WI38 (cell line): ENCODE measurements at regions not wholly inside any gene's neighbourhood (a gene's known extent, or its start where the extent isn't known, plus 50 kb on each side); places are given as distances from the start of the nearest gene placed in this dataset.
"Not testable (repeated sequence)": the region's sequence is repeated elsewhere in the genome, so short reads cannot be mapped to it uniquely, and the experiment has no call there.

Experiments
- H3K4me3 ChIP-seq: 2 replicates; pipeline ENCODE4 v1.5.1; 2011; ENCODE audit warnings: low read depth, mild to moderate bottlenecking, control low read depth, low read length
- CTCF ChIP-seq: IDR thresholded peaks from 2 replicates; pipeline ENCODE4 v1.5.1; 2012; ENCODE audit warnings: low read depth, mild to moderate bottlenecking, control low read depth, low read length

GRCh38 chr1:112818990-112819689 is 104.0 kb upstream of the PPM1J start:
- no peak overlapping the region for H3K4me3 ChIP-seq
- TF ChIP-seq CTCF, result no peak

GRCh38 chr1:112817555-112818373 is 102.6 kb upstream of the PPM1J start:
- no peak overlapping the region for H3K4me3 ChIP-seq
- no peak for TF ChIP-seq CTCF

GRCh38 chr1:112815376-112815775 is 100.2 kb upstream of the PPM1J start:
- no peak for TF ChIP-seq CTCF
- H3K4me3 ChIP-seq, result no peak overlapping the region

GRCh38 chr1:112814645-112815044 is 99.5 kb upstream of the PPM1J start:
- not testable (repeated sequence) for H3K4me3 ChIP-seq

- peak; percentile 88 for TF ChIP-seq CTCF
- no peak overlapping the region for H3K4me3 ChIP-seq
Observed at GRCh38 chr1:112808861-112809684, 93.9 kb upstream of the PPM1J start.

GRCh38 chr1:112807999-112808398 is 92.9 kb upstream of the PPM1J start:
- no peak overlapping the region for H3K4me3 ChIP-seq
- TF ChIP-seq CTCF, result no peak

GRCh38 chr1:112807117-112807516 is 92.0 kb upstream of the PPM1J start:
- no peak for TF ChIP-seq CTCF
- no peak overlapping the region for H3K4me3 ChIP-seq
